ENCODE measurements at regions not wholly inside any gene's neighbourhood (a gene's known extent, or its start where the extent isn't known, plus 50 kb on each side); places are given as distances from the start of the nearest gene placed in this dataset.

DNA sequence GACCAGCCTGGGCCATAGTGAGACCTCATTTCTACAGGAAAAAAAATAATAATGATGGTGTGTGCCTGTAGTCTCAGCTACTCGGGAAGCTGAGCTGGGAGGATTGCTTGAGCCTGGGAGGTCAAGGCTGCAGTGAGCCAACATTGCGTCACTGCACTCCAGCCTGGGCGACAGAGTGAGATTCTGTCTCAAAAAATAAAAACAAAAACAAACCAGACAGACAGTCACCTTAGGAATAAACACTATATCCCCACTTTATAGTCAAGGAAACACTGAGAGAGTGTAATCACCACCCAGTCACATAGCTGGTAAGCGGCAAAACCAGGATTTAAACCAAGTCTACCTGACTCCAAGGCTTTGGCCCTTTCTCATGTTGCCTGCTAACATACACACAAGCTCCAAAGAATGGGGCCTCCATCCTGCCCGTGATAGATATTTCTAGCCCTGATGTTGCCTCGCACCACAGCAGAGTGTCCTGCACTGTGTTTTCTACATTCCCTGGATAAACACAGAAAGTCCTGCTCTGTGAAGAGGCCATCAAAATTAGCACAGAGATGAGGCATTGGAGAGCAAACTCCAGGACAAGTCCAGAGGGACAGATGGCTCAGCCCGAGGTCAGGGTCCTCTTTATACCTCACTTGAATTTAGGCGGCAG lies 66.1 kb upstream of the SMURF2 start:
- no peak for TF ChIP-seq POLR2A (IDR thresholded peaks at IDR 0.05)
- TF ChIP-seq, protein P1, sequence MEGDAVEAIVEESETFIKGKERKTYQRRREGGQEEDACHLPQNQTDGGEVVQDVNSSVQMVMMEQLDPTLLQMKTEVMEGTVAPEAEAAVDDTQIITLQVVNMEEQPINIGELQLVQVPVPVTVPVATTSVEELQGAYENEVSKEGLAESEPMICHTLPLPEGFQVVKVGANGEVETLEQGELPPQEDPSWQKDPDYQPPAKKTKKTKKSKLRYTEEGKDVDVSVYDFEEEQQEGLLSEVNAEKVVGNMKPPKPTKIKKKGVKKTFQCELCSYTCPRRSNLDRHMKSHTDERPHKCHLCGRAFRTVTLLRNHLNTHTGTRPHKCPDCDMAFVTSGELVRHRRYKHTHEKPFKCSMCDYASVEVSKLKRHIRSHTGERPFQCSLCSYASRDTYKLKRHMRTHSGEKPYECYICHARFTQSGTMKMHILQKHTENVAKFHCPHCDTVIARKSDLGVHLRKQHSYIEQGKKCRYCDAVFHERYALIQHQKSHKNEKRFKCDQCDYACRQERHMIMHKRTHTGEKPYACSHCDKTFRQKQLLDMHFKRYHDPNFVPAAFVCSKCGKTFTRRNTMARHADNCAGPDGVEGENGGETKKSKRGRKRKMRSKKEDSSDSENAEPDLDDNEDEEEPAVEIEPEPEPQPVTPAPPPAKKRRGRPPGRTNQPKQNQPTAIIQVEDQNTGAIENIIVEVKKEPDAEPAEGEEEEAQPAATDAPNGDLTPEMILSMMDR (IDR thresholded peaks at IDR 0.05): no peak

All from heart left ventricle (tissue), 13 donors.